ENCODE measurements at regions not wholly inside any gene's neighbourhood (a gene's known extent, or its start where the extent isn't known, plus 50 kb on each side); places are given as distances from the start of the nearest gene placed in this dataset.

- TF ChIP-seq CTCF (IDR thresholded peaks at IDR 0.05): no peak
- TF ChIP-seq EZH2 (IDR thresholded peaks at IDR 0.05): no peak
Measured at GRCh38 chr4:14726441-14726840, 275.8 kb upstream of the CPEB2 start.
